22Rv1 (cell line): ENCODE measurements at regions not wholly inside any gene's neighbourhood (a gene's known extent, or its start where the extent isn't known, plus 50 kb on each side); places are given as distances from the start of the nearest gene placed in this dataset.

Source experiments
- H3K27ac ChIP-seq: fragments of 450-650 bp; 2 replicates; pipeline ENCODE4 v1.5.1; 2017
- ZFX ChIP-seq: fragments of 450-650 bp; IDR thresholded peaks from 2 replicates; pipeline ENCODE4 v1.6.1; 2017; ENCODE audit warnings: antibody characterized with exemption, borderline replicate concordance
- TF ChIP-seq, protein P1 (sequence below): fragments of 450-650 bp; IDR thresholded peaks from 2 replicates; pipeline ENCODE4 v1.5.1; 2017; ENCODE audit warnings: mild to moderate bottlenecking

DNA sequence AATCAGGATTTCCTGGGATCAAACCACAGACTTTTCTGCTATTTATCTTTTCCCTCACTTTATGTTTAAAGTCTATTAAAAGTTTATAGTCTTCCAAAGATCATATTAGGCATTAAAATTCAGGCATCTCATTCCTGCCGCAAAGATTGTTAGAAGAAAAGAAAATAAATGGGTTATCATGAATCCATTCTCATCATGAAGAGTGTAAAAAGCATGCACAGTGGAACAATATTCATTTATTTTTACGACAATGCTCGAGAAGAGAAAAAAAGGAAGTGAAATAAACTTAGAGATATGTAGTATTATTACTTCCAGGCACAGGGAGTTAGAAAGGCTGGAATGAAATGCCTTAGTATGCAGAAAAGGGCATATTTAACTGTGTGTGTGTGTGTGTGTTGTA lies 213.7 kb upstream of the PLSCR5 start:
- no peak overlapping the region for H3K27ac ChIP-seq
- TF ChIP-seq, protein P1, sequence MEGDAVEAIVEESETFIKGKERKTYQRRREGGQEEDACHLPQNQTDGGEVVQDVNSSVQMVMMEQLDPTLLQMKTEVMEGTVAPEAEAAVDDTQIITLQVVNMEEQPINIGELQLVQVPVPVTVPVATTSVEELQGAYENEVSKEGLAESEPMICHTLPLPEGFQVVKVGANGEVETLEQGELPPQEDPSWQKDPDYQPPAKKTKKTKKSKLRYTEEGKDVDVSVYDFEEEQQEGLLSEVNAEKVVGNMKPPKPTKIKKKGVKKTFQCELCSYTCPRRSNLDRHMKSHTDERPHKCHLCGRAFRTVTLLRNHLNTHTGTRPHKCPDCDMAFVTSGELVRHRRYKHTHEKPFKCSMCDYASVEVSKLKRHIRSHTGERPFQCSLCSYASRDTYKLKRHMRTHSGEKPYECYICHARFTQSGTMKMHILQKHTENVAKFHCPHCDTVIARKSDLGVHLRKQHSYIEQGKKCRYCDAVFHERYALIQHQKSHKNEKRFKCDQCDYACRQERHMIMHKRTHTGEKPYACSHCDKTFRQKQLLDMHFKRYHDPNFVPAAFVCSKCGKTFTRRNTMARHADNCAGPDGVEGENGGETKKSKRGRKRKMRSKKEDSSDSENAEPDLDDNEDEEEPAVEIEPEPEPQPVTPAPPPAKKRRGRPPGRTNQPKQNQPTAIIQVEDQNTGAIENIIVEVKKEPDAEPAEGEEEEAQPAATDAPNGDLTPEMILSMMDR, result no peak
- TF ChIP-seq ZFX, result no peak

DNA sequence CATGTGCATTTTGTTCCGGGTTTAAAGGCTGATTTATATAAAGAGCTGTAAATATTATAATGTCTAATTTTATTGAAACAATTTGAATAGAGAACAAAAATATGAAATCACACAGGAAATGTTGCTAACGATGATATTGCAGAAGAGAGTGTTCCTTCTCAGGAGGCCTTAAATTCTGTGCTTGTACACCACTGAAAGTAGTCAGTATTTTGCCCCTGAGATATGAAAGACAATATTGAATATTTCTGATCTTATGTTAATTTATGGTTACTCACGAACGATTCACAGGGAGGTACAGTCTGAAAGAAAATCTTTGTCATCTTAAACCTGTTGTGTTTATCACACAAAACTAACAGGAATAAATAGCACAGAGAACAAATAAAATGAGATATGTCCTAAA lies 213.2 kb upstream of the PLSCR5 start:
- H3K27ac ChIP-seq, result no peak overlapping the region
- no peak for TF ChIP-seq ZFX
- TF ChIP-seq, protein P1, result no peak

DNA sequence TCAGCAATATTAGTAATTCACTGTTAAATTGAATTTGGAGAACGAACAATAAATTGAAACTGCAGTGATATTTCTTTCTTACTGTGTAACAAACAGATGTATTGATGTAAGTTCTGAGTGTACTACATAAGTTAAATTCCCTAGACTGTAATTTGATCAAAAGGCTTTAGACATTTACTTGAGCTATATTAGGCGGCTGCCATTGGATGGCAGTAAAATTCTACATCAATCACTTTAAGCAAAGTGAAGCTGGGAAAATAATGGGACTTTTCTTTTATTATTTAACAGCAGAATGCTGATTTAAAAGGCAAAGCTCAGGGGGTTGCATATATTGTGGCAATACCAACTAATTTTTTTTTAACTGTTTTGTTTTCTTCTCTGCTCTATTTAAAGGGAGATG lies 212.6 kb upstream of the PLSCR5 start:
- H3K27ac ChIP-seq, result no peak overlapping the region
- TF ChIP-seq ZFX, result no peak
- TF ChIP-seq, protein P1, result peak; percentile 71

DNA sequence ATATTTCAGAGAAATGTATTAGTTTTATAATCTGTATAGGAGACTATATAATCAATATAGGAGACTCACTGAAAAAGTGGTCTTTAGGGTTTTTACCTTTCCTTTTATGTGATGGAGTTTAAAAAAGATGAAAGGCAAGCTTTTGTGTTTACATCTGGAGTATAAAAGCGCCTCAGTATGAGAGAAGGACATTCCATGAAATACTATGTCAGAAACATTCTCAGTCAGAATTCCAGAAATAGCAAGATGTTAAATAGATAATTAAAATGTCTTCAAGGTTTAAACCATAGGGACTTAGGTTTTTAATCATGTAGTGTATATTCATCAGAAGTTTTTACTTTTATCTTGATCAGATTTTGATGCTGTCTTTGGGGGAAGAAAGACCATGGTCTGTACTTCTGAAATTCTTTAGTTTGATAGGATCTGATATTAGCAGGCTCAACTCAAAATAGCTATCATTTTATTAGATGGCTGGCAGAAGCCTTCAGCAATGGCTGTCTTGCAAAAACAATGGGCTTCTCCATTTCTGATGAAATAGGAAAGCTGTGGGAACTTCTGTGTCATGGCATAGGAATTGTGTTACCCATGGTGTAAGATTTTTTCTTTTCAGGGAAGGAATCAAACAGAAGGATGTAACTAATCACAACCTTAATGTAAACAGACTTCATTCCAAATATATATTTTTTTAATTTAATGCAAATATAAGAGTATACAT lies 209.6 kb upstream of the PLSCR5 start:
- no peak for TF ChIP-seq ZFX
- TF ChIP-seq, protein P1, result no peak
- no peak overlapping the region for H3K27ac ChIP-seq

DNA sequence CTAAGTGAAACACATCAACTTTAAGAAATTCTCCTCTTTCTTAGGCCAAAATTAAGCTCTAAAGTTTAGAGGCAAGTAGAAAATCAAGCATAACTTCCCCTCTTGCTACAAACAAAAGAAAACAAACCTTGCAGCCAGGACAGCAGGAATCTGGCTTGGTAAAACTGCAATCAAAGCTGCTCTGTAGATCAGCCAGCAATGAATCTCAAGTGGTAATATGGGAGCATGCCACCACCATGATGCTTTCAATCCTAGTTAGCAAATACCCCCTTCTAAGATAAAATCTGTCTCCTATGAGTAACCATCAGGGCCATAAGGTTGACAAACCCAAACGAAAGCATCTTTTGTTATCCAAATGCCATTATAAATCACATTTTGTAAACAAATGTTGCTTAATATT lies 208.3 kb upstream of the PLSCR5 start:
- no peak overlapping the region for H3K27ac ChIP-seq
- no peak for TF ChIP-seq ZFX
- TF ChIP-seq, protein P1, result no peak

DNA sequence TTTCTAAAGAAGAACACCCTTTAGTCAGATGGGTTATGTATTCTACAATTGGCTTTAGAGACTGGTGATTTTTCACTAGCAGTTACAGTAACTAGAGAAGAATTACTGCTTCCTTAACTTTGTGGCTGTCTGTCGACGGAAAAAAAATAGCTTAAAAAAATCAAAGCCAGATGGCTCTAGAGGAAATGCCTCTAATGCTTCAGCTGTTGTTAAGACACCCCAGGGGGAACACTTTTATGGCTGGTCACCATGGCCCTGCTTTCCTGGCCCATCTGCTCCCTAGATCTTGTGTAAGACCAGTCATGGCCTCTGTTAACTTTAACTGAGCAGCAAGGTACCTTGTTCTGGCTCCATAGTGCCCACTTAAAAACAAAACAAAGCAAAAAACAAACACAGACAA lies 198.6 kb upstream of the PLSCR5 start:
- no peak overlapping the region for H3K27ac ChIP-seq
- no peak for TF ChIP-seq ZFX
- TF ChIP-seq, protein P1, result no peak

DNA sequence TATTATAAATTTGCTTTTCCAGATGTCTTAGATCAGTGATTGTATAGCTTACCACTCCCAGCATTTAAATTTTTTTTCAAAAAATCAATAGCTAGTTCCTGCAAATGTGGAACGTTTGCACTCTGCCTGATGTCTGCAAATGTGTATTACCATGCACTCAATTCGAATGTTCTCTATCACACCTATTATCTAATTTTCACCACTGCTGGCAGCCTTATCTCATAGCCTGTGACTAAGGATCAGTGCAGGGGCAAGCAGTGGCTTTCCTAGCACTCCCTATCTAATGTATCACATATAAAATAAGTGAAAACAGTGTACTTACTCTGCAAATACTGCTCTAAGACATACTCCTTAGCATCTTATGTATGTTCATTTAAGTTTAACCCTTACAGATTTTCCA lies 196.3 kb upstream of the PLSCR5 start:
- TF ChIP-seq, protein P1, result no peak
- no peak for TF ChIP-seq ZFX
- no peak overlapping the region for H3K27ac ChIP-seq
